Activated CD4-positive, alpha-beta memory T cell treated with anti-CD3 and anti-CD28 coated beads, Interleukin-2, amount 10 ng/mL, durations not matched to agents 7 days and 5 days (primary cell): ENCODE measurements at regions not wholly inside any gene's neighbourhood (a gene's known extent, or its start where the extent isn't known, plus 50 kb on each side); places are given as distances from the start of the nearest gene placed in this dataset.
"Not testable (repeated sequence)": the region's sequence is repeated elsewhere in the genome, so short reads cannot be mapped to it uniquely, and the experiment has no call there.

Experiments used
- CTCF ChIA-PET: fragments of 350-600 bp; sonication (Branson Sonifier 250); formaldehyde crosslinking; loops from one replicate; lab custom pipeline; 2021; ENCODE audit warnings: antibody characterized with exemption, inconsistent platforms; lab: Charles Lee
- POLR2A ChIA-PET: fragments of 350-600 bp; sonication (Branson Sonifier 250); formaldehyde crosslinking; loops from one replicate; lab custom pipeline; 2021; ENCODE audit warnings: antibody characterized with exemption; lab: Charles Lee
- DNase-seq: peaks from one replicate; pipeline ENCODE4 v3.0.0-alpha.2; 2020
- H3K27ac Mint-ChIP-seq: one replicate; pipeline ENCODE4 v1.8.0; 2021; ENCODE audit warnings: mild to moderate bottlenecking, mixed read lengths
- H3K27me3 Mint-ChIP-seq: one replicate; pipeline ENCODE4 v1.8.0; 2021; ENCODE audit warnings: mixed read lengths
- H3K36me3 Mint-ChIP-seq: one replicate; pipeline ENCODE4 v1.8.0; 2021; ENCODE audit warnings: low read depth, mixed read lengths
- H3K4me1 Mint-ChIP-seq: one replicate; pipeline ENCODE4 v1.8.0; 2021; ENCODE audit warnings: mixed read lengths
- H3K4me3 Mint-ChIP-seq: one replicate; pipeline ENCODE4 v1.8.0; 2021; ENCODE audit warnings: mild to moderate bottlenecking, mixed read lengths
- H3K9me3 Mint-ChIP-seq: one replicate; pipeline ENCODE4 v1.8.0; 2021; ENCODE audit warnings: mixed read lengths

- ChIA-PET CTCF (no interaction called here), POLR2A (no interaction called here)
- DNase-seq: no peak
- no peaks in the 10 kb centered on the region for H3K36me3 Mint-ChIP-seq
- H3K4me1 Mint-ChIP-seq: no peaks in the 10 kb centered on the region
- peaks cover 3% of the 10 kb centered on the region for H3K27me3 Mint-ChIP-seq
- no peaks in the 10 kb centered on the region for H3K9me3 Mint-ChIP-seq
- H3K4me3 Mint-ChIP-seq: no peak overlapping the region
- no peak overlapping the region for H3K27ac Mint-ChIP-seq
Observed at GRCh38 chr4:57194068-57194611, 84.0 kb upstream of the IGFBP7 start.

GRCh38 chr4:57193209-57193810, 83.1 kb upstream of the IGFBP7 start:
- H3K27me3 Mint-ChIP-seq: peaks cover 3% of the 10 kb centered on the region
- ChIA-PET POLR2A (no interaction called here), CTCF (interaction anchor here (1.7 kb wide), 1 partner anchor 30 kb away, joined by 5 read pairs; no protein-coding TSS in a partner anchor)
- H3K27ac Mint-ChIP-seq: no peak overlapping the region
- no peaks in the 10 kb centered on the region for H3K36me3 Mint-ChIP-seq
- DNase-seq: no peak
- no peaks in the 10 kb centered on the region for H3K9me3 Mint-ChIP-seq
- no peaks in the 10 kb centered on the region for H3K4me1 Mint-ChIP-seq
- no peak overlapping the region for H3K4me3 Mint-ChIP-seq

DNA sequence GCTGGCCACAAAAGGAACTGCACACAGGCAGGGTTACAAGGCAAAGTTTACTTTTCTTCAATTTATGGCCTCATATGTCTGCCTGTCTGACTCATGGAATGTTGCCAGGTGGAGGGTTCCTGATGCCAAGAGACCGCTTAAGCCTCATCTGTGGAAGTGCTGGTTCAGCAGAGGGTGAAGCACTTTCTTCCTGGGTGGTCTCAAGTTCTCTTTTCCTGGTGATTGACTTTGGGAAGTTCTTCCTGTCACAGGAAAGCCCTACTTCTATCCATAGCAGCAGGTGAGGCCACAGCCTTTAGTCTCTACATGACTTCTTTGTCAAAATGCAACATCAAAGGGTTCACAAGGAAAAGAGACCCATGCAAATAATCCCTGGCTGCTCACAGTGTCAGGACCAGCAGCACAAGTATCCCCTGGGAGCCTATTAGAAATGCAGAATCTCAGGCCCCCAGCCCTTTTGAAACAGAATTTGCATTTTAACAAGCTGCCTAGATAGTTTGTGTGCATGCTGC, 81.4 kb upstream of the IGFBP7 start:
- Mint-ChIP-seq H3K9me3 (no peaks in the 10 kb centered on the region), H3K4me3 (no peak overlapping the region), H3K27ac (no peak overlapping the region), H3K36me3 (no peaks in the 10 kb centered on the region), H3K4me1 (no peaks in the 10 kb centered on the region), H3K27me3 (peaks cover 3% of the 10 kb centered on the region)
- CTCF ChIA-PET: interaction anchor here (1.1 to 3.9 kb wide), 7 partner anchors 8 to 28 kb away, joined by 3 to 21 read pairs (median 5); no protein-coding TSS in a partner anchor
- no peak for DNase-seq
- POLR2A ChIA-PET: no interaction called here

GRCh38 chr4:57190601-57191481, 80.7 kb upstream of the IGFBP7 start:
- no peaks in the 10 kb centered on the region for H3K36me3 Mint-ChIP-seq
- POLR2A ChIA-PET: no interaction called here
- H3K4me1 Mint-ChIP-seq: no peaks in the 10 kb centered on the region

GRCh38 chr4:57187246-57187645, 77.1 kb upstream of the IGFBP7 start:
- no peaks in the 10 kb centered on the region for H3K36me3 Mint-ChIP-seq
- H3K4me3 Mint-ChIP-seq: no peak overlapping the region
- ChIA-PET POLR2A (no interaction called here), CTCF (no interaction called here)
- H3K9me3 Mint-ChIP-seq: no peaks in the 10 kb centered on the region
- H3K27ac Mint-ChIP-seq: no peak overlapping the region
- DNase-seq: no peak
- H3K4me1 Mint-ChIP-seq: no peaks in the 10 kb centered on the region
- H3K27me3 Mint-ChIP-seq: no peaks in the 10 kb centered on the region

More at GRCh38 chr4:57190601-57191481, 80.7 kb upstream of the IGFBP7 start:
- Mint-ChIP-seq H3K27me3 (peaks cover 3% of the 10 kb centered on the region), H3K9me3 (no peaks in the 10 kb centered on the region), H3K27ac (no peak overlapping the region), H3K4me3 (no peak overlapping the region)
- DNase-seq: peak; percentile 16
- CTCF ChIA-PET: interaction anchor here (0.7 to 3.9 kb wide), 12 partner anchors 9 to 124 kb away, joined by 3 to 21 read pairs (median 3); no protein-coding TSS in a partner anchor

DNA sequence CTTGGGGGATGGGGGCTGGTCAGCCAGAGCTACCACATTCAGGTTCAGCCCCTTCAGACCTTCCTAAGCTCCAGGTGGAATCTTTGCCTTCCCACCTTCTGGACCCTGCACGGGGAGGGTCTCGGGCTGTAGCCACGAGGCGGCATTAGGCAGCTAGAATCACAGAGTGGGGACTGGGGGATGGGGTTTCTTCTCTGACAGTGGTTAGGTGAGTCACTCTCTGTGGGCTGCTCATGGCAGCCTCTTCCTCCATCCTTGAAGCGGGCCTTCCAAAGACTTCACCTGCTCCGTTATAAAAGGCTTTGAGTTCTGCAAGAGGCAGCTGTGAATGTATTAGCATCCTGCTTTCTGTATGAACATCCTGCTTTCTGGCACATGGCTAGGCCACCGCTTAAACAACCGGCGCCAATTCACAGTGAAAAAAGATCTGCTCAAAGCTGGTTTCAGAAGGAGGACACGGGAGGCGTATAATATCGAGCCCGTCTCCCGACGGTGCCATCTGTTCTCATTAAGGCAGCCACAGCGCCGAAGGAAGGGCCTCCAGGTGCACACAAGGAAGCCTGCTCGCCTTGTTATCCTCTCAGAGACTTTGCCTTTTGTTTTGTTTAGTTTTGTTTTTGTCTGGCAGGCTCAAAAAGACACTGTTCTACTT, 74.3 kb upstream of the IGFBP7 start:
- no peak overlapping the region for H3K27ac Mint-ChIP-seq
- DNase-seq: no peak
- H3K9me3 Mint-ChIP-seq: no peaks in the 10 kb centered on the region
- ChIA-PET POLR2A (no interaction called here), CTCF (interaction anchor here (1.3 kb wide), 1 partner anchor 21 kb away, joined by 3 read pairs; no protein-coding TSS in a partner anchor)
- no peak overlapping the region for H3K4me3 Mint-ChIP-seq
- no peaks in the 10 kb centered on the region for H3K36me3 Mint-ChIP-seq
- H3K27me3 Mint-ChIP-seq: peaks cover 2% of the 10 kb centered on the region
- no peaks in the 10 kb centered on the region for H3K4me1 Mint-ChIP-seq

DNA sequence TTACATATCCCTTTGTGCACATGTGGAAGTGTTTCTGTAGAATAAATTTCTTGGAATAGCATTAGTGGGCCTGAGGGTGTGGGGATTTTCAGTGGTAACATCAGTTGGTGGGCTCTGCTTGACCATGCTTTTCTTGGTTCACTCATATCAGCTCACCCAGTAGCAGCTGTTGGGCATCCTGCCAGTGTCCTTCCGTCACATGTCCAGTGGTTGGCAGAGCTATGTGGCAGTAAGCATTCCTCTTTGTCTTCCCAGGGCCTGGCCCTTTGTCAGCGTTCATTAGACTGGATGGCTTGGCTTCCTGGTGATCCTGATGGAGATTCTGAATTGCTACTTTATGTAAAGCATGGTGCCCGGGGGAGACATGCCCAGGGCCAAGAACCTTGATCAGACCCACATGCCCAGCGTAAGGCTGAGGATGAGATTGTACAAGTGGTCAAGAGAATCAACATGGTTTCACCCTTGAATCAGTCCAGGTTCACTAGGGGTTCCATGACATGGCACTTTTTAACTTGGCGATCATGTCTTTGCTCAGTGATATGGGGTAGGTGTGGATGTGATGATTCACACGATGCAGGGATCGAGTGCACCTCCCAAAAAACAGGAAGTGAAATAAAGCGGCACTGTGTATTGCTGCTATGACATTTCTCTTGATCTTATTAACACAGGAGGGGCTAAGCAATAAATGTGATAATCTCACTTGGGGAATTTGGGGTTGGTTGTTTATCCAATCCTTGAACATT, 72.1 kb upstream of the IGFBP7 start:
- Mint-ChIP-seq H3K27me3 (peaks cover 2% of the 10 kb centered on the region), H3K36me3 (no peaks in the 10 kb centered on the region), H3K4me1 (no peaks in the 10 kb centered on the region), H3K4me3 (no peak overlapping the region), H3K27ac (no peak overlapping the region), H3K9me3 (no peaks in the 10 kb centered on the region)
- ChIA-PET CTCF (interaction anchor here (0.7 to 1.3 kb wide), 2 partner anchors 8 to 17 kb away, joined by 3 to 7 read pairs; no protein-coding TSS in a partner anchor), POLR2A (no interaction called here)
- DNase-seq: no peak

GRCh38 chr4:57173136-57173535, 63.0 kb upstream of the IGFBP7 start:
- H3K36me3 Mint-ChIP-seq, H3K27me3 Mint-ChIP-seq, H3K27ac Mint-ChIP-seq, CTCF ChIA-PET, H3K4me1 Mint-ChIP-seq, H3K4me3 Mint-ChIP-seq, POLR2A ChIA-PET, DNase-seq, H3K9me3 Mint-ChIP-seq: not testable (repeated sequence)

DNA sequence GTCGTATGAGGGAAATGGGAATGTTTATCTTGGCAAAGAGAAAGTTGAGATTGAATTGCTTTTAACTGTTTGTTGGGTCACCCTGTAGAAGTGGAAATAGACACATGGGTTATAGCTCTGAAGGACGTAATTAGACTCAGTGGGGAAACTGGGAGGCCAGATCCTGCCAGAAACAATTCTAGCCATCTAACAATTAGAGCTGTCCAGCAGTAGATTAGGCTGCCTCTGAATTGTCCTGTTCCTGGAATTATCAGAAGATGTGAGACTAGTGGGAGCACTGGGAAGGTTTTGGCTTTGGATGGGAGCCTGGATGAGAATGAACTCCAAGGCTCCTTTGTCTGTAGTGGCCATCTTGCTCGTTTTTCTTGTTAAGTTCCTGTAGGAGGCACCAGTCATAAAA, 61.9 kb upstream of the IGFBP7 start:
- no peak overlapping the region for H3K4me3 Mint-ChIP-seq
- H3K9me3 Mint-ChIP-seq: no peaks in the 10 kb centered on the region
- H3K4me1 Mint-ChIP-seq: no peaks in the 10 kb centered on the region
- POLR2A ChIA-PET: no interaction called here
- no peaks in the 10 kb centered on the region for H3K36me3 Mint-ChIP-seq
- CTCF ChIA-PET: interaction anchor here (1.0 to 1.1 kb wide), 2 partner anchors 9 to 19 kb away, joined by 4 read pairs; no protein-coding TSS in a partner anchor
- H3K27me3 Mint-ChIP-seq: peaks cover 2% of the 10 kb centered on the region
- H3K27ac Mint-ChIP-seq: no peak overlapping the region
- no peak for DNase-seq

DNA sequence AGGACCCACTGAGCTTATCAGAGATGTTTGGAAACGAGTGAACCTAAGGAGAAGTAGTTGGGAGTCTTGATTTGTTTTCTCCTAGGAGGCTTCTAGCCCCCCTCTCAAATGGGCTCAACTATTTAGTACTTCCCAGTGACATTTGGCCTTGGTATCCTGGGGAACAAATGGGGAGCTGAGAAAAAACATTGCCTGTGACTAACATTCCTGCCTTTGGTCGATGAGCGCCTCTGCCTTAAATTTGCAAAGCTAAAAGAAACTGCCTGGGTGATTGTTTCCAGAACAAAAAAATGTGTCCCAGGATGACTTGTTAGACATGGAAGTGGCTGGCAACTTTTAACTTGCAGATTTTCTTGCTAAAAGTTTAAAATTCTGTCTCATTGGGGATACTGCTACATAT, 58.8 kb upstream of the IGFBP7 start:
- H3K9me3 Mint-ChIP-seq: no peaks in the 10 kb centered on the region
- DNase-seq: no peak
- no peaks in the 10 kb centered on the region for H3K36me3 Mint-ChIP-seq
- H3K4me1 Mint-ChIP-seq: peaks cover 6% of the 10 kb centered on the region
- H3K4me3 Mint-ChIP-seq: no peak overlapping the region
- CTCF ChIA-PET: interaction anchor here (2.1 kb wide), 1 partner anchor 8 kb away, joined by 5 read pairs; no protein-coding TSS in a partner anchor
- POLR2A ChIA-PET: no interaction called here
- peaks cover 14% of the 10 kb centered on the region for H3K27me3 Mint-ChIP-seq
- H3K27ac Mint-ChIP-seq: no peak overlapping the region

DNA sequence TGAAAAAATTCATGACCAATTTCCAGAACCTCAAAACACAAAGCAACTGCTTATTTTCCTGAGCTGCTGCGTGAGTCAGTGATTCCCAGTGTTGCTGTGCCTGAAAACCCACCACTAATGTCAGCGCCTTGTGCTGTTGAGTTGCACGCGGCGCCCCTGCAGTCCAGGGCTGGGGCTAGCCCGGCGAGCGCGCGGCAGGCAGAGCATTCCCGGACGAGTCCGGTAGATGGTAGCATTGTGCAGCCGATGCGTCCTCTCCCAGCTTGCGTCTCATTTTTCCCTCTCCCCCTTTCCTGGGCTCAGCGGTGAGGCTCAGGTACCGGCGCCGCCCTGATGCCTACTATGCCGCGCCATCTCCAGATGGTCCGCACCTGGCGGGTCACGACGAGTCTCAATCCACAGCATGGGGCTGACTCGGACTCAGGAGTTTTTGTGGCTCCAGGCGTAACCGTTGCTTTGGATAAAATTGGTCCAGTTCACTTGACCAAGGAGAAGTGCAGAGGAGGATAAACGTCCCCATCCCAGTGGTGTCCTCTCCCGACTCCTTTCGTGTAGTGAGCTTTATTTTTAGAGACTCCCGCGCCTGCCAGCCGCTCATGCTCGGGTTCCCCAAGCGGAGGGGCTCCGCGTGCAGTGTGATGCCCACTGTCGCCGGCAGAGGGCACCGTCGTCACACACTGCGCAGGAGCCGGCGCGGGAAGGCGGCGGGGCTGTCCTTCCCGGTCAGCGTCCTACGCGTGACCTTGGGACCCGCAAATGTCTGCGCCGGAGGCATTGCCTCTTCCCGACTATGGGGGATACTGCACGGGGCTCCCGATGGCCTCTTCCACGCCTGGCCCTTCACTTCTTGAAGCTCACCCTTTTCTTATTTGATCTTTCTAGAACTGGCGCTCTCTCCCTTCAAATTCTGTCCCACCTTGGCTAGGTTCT, 53.6 kb upstream of the IGFBP7 start:
- peak; percentile 74 for DNase-seq
- ChIA-PET POLR2A (interaction anchor here (1.1 to 1.2 kb wide), 2 partner anchors 15 to 186 kb away, joined by 3 read pairs; partner anchors contain the start of genes NOA1 and POLR2B), CTCF (interaction anchor here (0.6 to 3.2 kb wide), 41 partner anchors 8 to 749 kb away, joined by 3 to 21 read pairs (median 4); partner anchors contain the start of gene IGFBP7)
- Mint-ChIP-seq H3K9me3 (no peaks in the 10 kb centered on the region), H3K4me3 (peak overlapping the region; percentile 76), H3K27ac (no peak overlapping the region), H3K27me3 (peaks cover 25% of the 10 kb centered on the region), H3K4me1 (peaks cover 12% of the 10 kb centered on the region), H3K36me3 (no peaks in the 10 kb centered on the region)
